Activated CD4-positive, alpha-beta T cell treated with anti-CD3 and anti-CD28 coated beads, Interleukin-2, amount 50 U/mL, for 24 hours (primary cell): ENCODE measurements at regions not wholly inside any gene's neighbourhood (a gene's known extent, or its start where the extent isn't known, plus 50 kb on each side); places are given as distances from the start of the nearest gene placed in this dataset.

Experiments
- DNase-seq, 2 donors: peaks; one replicate each; pipeline ENCODE4 v3.0.0-alpha.2; 2020; ENCODE audit warnings: low read depth in 1 of 2, low spot score in 1 of 2

- DNase-seq = no peak
Observed at GRCh38 chr3:34924961-34925360, 714.4 kb upstream of the ARPP21 start.

GRCh38 chr3:34925851-34926250, 713.5 kb upstream of the ARPP21 start:
- DNase-seq = no peak

- no peak for DNase-seq
Observed at GRCh38 chr3:34929036-34929435, 710.3 kb upstream of the ARPP21 start.

- no peak for DNase-seq
Observed at GRCh38 chr3:34934660-34935059, 704.7 kb upstream of the ARPP21 start.

- no peak for DNase-seq
Observed at GRCh38 chr3:34938784-34939183, 700.5 kb upstream of the ARPP21 start.

GRCh38 chr3:34942256-34942655, 697.1 kb upstream of the ARPP21 start:
- DNase-seq = no peak

- no peak for DNase-seq
Observed at GRCh38 chr3:34947834-34948233, 691.5 kb upstream of the ARPP21 start.

GRCh38 chr3:34948517-34948916, 690.8 kb upstream of the ARPP21 start:
- DNase-seq = no peak

GRCh38 chr3:34955680-34956079, 683.6 kb upstream of the ARPP21 start:
- no peak for DNase-seq

- no peak for DNase-seq
Observed at GRCh38 chr3:34956511-34956910, 682.8 kb upstream of the ARPP21 start.

- DNase-seq = no peak
Observed at GRCh38 chr3:34957677-34958076, 681.6 kb upstream of the ARPP21 start.

- no peak for DNase-seq
Observed at GRCh38 chr3:34969513-34969912, 669.8 kb upstream of the ARPP21 start.

GRCh38 chr3:34972481-34972880, 666.8 kb upstream of the ARPP21 start:
- DNase-seq = no peak

- DNase-seq = no peak
Observed at GRCh38 chr3:34973586-34973985, 665.7 kb upstream of the ARPP21 start.

GRCh38 chr3:34983631-34984030, 655.7 kb upstream of the ARPP21 start:
- DNase-seq = no peak

- DNase-seq = no peak
Observed at GRCh38 chr3:34988296-34988695, 651.0 kb upstream of the ARPP21 start.

GRCh38 chr3:34995796-34996430, 643.4 kb upstream of the ARPP21 start:
- DNase-seq = no peak

GRCh38 chr3:34998902-34999301, 640.4 kb upstream of the ARPP21 start:
- no peak for DNase-seq

- DNase-seq = no peak
Observed at GRCh38 chr3:35012214-35012613, 627.1 kb upstream of the ARPP21 start.

GRCh38 chr3:35028157-35028556, 611.2 kb upstream of the ARPP21 start:
- DNase-seq = no peak

GRCh38 chr3:35042210-35042991, 596.9 kb upstream of the ARPP21 start:
- DNase-seq = no peak

GRCh38 chr3:35043040-35043439, 596.3 kb upstream of the ARPP21 start:
- no peak for DNase-seq

- DNase-seq = no peak
Observed at GRCh38 chr3:35044190-35044589, 595.1 kb upstream of the ARPP21 start.
